GM10266 (cell line): ENCODE measurements at regions not wholly inside any gene's neighbourhood (a gene's known extent, or its start where the extent isn't known, plus 50 kb on each side); places are given as distances from the start of the nearest gene placed in this dataset.

ENCODE experiments used
- DNase-seq: peaks from one replicate; pipeline ENCODE4 v3.0.0; 2012; ENCODE audit errors: extremely low spot score
- TF ChIP-seq, protein P1 (sequence below): IDR thresholded peaks from 2 replicates; pipeline ENCODE4 v1.5.1; 2012; ENCODE audit warnings: mild to moderate bottlenecking, low read depth; ENCODE audit not compliant: control insufficient read depth, insufficient read depth; ENCODE audit errors: missing control alignments

DNA sequence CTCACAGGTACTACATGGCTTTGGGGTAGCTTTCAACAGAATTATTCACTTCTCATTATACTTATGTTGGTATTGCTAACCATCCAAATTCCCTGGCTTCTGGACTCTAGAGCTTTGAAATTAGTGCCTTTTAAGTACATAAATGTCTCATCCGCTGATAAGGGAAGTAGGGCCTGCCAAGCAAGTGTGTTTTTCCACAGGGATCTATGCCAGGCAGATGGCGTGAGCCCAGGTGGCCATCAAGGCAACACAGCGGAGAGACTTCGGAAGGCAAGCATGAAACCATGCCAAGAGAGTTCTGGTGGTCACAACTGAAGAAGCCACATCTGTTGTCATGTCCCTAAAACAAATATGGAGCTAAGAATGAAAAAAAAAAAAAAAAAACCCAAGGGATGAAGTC is 503.1 kb upstream of the LCORL start:
- TF ChIP-seq, protein P1, sequence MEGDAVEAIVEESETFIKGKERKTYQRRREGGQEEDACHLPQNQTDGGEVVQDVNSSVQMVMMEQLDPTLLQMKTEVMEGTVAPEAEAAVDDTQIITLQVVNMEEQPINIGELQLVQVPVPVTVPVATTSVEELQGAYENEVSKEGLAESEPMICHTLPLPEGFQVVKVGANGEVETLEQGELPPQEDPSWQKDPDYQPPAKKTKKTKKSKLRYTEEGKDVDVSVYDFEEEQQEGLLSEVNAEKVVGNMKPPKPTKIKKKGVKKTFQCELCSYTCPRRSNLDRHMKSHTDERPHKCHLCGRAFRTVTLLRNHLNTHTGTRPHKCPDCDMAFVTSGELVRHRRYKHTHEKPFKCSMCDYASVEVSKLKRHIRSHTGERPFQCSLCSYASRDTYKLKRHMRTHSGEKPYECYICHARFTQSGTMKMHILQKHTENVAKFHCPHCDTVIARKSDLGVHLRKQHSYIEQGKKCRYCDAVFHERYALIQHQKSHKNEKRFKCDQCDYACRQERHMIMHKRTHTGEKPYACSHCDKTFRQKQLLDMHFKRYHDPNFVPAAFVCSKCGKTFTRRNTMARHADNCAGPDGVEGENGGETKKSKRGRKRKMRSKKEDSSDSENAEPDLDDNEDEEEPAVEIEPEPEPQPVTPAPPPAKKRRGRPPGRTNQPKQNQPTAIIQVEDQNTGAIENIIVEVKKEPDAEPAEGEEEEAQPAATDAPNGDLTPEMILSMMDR, result no peak
- DNase-seq, result no peak

DNA sequence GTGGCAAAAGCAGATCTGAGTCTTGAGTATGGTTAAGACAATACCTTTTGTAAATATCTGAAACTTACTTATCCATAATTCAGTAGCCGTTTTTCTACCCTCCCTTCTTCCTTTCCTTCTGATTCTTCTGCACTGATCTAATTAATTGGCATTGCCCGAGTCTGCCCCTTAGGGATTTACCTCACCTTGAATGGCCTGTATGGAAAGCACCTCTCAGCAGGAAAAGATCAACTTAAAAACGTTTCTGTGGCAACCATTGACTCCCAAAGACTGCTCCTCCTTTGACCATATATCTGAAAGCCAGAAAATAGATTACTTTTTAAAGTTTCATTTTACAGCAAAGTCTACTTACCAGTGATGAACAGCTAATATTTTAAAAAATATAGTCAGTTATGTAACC is 496.5 kb upstream of the LCORL start:
- DNase-seq, result no peak
- TF ChIP-seq, protein P1, result no peak

DNA sequence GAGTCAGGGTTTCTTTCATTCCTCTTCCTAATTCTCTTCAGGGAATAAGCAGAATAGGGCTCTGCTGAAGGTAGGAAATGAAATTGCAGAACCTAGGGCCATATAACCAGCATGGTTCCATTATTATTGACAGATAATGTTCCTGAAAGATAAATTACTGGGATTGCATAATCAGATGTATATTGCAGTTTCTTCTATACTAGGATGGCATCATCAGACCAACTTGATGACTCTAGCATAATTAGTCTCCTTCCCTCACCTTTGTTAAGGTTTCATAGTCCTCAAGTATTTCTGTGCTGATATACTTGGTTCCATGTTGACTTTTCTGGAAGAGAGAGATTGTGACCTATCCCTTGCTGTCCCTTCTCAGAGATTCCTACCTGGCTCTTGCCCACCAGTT is 492.3 kb upstream of the LCORL start:
- DNase-seq, result no peak
- TF ChIP-seq, protein P1, result no peak

DNA sequence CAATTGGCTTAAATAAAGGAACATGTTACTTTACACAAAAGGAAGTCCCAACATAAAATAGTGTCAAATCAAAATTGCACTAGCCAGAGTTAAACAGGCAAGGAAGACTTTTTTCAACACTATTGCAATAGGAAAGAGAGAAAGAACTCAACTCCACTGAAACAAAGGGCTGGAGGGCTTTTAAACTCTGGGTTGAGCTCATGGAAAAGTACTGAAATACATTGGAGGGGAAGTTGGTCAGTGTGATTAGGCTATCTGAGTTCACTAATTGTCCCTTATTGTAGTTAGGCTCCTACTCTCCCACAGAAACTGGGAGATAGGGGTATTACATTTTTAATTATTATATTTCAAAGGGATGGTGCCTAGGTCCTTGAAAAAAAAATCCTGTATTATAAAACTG is 491.2 kb upstream of the LCORL start:
- TF ChIP-seq, protein P1, result no peak
- DNase-seq, result no peak

DNA sequence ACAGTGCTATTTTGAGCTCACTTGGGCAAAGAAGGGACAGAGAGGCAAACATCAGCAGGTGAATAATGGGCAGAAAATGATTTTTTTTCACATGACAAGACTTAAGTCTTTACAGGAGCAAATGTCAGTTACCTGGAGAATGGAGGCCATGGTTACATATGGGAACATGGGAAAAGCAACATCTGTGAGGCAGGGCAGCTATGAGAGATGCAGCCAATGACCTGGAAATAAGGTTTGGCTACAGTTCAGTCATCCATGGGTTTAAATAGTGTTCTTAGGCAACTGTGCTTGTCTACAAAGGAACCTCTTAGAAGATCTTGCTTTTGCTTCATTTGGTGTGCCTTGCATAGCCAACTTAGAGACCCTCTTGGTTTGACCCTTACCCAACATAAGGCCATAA is 490.2 kb upstream of the LCORL start:
- TF ChIP-seq, protein P1, result no peak
- no peak for DNase-seq

DNA sequence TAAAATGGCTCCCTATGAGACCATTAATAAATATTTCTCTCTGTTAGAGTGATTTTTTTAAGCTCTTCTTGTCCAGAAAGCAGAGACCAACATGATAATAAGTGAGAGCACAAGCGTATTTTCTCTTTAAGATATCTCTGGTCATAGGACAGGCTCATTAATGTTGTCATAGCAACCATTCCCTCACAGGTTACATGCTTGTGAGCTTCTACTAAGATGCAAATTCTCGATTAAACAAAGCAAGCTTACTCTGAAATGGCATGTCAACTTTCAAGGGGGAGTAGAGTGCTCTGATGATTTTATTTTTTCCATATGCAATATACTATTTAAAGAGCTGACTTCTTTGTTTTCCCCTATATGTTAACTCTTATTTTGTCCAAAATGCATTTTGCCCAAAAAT is 487.2 kb upstream of the LCORL start:
- DNase-seq, result no peak
- TF ChIP-seq, protein P1, result no peak

DNA sequence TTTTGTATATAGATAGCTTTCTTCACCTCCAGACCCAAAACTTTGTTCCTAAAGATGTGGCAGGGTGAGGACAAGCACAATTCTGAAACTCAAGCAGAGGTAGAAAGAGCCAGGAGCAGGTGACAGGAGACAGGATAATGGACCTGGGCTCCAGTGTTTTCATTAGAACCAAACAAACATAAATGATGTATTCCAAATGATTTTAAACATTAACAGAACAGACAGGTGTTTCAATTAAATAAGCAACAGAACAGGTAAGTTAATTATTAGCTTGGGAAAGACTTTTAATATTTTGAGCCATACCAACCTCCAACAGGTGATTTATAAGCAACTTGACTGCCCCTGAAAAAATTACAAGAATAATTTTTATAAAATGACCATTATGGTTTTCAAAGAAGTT is 459.4 kb upstream of the LCORL start:
- no peak for DNase-seq
- TF ChIP-seq, protein P1, result no peak
